ENCODE measurements at regions not wholly inside any gene's neighbourhood (a gene's known extent, or its start where the extent isn't known, plus 50 kb on each side); places are given as distances from the start of the nearest gene placed in this dataset.

- TF ChIP-seq EZH2 (IDR thresholded peaks at IDR 0.05), result no peak
- TF ChIP-seq CTCF (IDR thresholded peaks at IDR 0.05), result no peak
These were observed 91.3 kb downstream of the KCNA5 start for GRCh38 chr12:5134861-5135525.
